CD4-positive, alpha-beta T cell treated with Interferon alpha-2 for 1 hour (primary cell): ENCODE measurements at regions not wholly inside any gene's neighbourhood (a gene's known extent, or its start where the extent isn't known, plus 50 kb on each side); places are given as distances from the start of the nearest gene placed in this dataset.

ENCODE experiments used
- DNase-seq, 2 donors: peaks; one replicate each; pipeline ENCODE4 v3.0.0-alpha.2; 2020 to 2022

DNA sequence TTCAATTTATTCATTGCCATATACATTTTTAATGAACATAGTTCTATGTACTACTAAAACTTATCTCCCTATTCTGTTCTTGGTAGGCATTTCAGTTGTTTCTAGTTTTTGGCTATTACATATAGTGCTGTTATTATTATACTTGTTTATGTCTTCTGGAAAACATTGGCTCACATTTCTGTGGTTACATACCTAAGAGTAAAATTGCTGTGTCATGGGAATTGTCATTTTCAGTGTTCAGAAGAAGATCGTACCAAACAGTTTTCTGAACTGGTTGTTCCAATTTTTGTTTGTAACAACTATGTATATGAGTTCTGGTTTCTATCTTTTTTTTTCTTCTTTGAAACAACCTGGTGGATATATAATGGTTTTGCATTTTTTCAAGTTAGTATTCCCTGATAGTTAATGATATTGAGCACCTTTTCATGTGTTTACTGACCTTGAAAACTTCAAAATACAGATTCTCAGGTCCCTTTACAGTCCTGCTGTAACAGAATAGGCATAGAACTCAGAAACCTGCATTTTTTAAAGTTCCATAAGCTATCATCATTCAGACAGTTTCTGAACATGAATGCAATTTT is 230.7 kb downstream of the JRKL start:
- DNase-seq: no peak

DNA sequence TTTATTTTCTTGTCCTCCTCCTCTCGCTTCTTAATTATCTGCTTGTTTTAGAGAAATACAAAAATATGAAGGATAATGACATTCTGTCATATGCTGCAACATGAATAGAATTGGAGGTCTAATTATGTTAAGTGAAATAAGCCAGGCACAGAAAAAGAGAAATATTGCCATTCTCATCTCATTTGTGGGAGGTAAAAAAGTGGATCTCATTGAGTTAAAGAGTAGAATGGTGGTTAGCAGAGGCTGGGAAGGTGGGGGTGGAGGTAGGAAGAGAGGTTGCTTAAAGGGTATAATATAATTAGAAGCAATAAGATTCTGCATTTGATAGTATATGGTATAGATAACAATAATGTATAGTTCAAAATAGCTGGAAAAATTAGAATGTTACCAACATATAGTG is 231.3 kb downstream of the JRKL start:
- no peak for DNase-seq

DNA sequence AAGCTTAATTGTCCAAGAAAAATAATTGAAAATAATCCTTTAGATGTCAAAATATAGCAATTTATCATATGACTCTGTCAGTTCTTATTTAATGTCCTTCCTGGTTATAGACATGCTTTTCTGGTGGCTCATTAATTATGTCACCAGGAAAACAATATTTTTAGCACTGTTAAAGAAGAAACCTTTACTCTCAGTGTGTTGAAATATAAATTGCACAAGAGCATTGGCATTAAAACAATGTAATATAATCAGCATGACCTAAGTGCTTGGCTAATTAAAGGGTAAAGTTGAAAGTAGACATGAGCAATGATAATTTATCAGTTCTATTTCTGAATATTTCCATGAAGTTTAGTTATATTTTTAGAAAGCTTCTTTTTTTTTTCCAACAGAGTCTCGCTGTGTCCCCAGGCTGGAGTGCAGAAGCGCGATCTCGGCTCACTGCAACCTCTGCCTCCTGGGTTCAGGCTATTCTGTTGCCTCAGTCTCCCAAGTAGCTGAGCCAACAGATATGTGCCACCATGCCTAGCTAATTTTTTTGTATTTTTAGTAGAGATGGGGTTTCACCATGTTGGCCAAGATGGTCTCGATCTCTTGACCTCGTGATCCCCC is 232.3 kb downstream of the JRKL start:
- no peak for DNase-seq

DNA sequence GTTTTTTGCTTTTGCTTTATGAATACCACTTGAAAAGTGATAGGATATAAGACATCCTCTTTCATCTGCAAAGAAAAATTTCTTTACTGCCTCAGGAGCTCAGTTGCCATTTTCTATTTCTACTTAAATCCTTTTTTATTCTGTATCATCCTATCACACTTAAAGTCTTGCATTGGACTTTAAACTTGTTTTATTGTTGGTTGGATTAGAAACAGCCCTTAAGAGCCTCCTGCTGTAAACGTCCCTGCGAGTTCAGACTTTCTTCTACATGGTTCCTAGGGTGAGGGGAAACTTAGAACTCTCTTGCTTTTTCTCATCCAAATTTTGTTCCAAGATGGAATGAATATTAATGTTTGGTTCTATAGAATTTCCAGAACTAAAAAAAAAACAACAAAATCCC is 234.3 kb downstream of the JRKL start:
- DNase-seq: no peak

DNA sequence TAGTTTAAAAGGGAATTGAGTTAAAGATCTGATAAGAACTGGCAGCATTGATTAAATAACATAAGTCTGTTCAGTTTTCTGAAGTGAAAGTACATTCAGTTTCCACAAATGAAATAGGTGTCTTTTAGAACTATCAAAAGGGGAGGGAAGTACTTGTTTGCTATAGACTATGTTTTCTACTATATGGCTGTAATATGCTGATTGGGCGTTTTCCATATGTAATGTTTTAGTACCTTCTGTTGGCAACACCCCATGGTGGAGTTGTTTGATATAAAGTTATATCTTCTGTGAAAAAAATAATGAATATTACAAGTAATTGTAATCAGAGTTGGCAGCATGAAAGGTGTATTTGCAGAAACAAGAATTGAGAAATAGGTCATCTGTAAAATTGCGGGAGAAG is 237.6 kb downstream of the JRKL start:
- no peak for DNase-seq

DNA sequence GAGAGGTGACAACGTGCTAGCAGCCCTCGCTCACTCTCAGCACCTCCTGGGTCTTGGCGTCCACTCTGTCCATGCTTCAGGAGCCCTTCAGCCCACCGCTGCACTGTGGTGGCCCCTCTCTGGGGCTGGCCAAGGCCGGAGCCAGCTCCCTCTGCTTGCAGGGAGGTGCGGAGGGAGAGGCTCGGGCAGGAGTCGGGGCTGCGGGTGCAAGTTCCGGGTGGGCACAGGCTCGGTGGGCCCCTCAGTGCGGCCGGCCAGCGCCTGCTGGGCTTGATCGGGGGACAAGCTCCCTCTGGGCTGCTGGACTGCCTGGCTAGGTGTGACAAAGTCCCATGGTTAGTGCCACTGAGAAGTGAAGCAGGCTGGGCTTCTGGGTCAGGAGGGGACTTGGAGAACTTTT is 245.8 kb downstream of the JRKL start:
- DNase-seq: no peak

DNA sequence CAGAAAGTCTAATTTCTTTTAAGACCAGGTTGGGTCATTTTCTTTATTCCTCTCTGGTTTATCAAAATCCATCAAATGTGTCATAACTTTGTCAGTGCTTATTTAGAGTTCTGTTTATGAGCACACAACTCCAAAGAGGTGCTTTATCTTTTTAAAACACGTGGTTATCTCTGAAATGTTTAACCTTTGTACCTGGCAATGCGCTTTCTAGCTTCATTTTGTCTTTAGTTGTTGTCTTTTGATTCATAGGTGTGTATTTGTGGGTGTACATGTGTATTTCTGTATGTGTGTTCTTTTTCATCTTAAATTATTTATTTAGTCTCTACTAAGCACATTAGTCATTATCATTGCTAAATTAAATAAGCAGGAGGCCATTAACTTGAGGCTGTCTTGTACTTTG is 251.4 kb downstream of the JRKL start:
- no peak for DNase-seq

DNA sequence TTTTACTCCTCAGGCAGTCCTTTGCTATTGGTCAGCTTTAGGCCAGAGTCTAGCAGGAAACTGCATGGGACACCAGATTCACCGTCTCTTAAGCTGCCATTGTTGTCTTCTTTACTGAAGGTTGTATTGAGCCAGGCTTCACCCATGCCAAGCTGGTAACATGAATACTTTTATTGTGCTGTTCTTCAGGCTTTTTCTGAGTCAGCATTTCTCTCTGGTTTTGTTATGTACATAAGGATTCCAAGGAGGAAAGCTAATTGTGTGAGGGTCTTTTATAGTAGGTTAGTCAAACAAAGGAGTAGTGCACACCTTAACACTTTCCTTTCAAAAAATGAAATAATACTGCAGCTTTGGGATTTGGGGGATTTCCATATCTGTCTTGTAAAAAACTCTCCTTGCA is 252.8 kb downstream of the JRKL start:
- DNase-seq: no peak

DNA sequence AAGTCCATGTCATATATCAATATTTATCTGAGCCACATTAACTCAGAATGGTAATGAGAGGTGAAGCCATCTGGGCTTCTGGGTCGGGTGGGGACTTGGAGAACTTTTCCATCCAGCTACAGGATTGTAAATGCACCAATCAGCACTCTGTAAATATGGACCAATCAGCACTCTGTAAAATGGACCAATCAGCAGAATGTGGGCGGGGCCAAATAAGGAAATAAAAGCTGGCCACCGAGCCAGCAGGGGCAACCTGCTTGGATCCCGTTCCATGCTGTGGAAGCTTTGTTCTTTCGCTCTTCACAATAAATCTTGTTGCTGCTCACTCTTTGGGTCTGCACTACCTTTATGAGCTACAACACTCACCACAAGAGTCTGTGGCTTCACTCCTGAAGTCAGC is 253.4 kb downstream of the JRKL start:
- no peak for DNase-seq

DNA sequence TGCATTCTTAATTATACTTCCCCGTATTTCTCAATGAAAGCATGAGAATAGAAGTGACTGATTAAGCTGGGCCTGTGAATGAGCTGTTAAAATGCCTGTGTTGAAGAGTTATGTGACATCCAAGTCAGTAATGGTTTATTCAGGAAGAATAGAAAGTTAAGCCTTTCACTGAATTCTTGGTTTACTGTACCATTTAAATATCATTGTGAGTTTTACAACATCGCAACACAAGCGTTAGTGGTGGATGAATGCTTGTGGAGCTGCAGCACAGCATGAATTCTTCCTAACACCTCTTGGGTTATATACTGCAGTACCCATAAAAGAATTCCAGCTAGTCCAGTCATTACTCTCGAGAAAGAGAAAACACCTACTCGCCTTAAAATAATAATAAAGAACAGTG is 257.8 kb downstream of the JRKL start:
- no peak for DNase-seq

DNA sequence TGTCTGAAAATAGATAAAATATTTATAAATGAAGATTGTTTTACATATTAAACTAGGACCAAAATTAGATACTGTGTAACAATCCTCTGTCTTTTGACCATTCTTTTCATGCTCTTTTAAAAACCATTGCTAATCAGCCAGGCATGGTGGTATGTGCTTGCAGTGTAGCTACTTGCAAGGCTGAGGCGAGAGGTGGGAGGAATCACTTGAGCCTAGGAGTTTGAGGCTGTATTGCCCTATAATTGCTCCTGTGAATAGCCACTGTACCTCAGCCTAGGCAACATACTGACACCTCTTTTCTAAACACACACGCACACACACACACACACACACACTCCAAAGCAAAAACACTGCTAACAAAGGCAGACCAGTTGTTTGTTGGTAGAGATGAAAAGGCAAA is 259.2 kb downstream of the JRKL start:
- no peak for DNase-seq

DNA sequence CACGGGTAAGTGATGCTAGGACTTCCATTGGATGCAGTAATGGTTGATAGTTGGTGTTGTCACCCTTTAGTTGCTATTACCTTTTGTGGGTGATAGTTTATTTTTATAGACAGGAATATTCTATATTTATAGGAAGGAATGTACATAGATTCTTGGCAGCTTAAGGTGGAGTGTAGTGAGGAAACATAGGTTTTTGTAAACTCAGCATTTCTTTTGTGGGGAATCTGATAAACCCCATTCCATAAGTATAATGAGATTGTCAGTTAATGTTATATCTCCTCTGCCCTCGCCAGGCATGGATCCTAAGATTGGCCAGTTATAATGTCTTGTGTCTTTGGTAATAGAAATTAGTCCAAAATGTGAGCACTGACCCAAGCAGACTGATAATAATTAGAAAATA is 262.7 kb downstream of the JRKL start:
- no peak for DNase-seq

DNA sequence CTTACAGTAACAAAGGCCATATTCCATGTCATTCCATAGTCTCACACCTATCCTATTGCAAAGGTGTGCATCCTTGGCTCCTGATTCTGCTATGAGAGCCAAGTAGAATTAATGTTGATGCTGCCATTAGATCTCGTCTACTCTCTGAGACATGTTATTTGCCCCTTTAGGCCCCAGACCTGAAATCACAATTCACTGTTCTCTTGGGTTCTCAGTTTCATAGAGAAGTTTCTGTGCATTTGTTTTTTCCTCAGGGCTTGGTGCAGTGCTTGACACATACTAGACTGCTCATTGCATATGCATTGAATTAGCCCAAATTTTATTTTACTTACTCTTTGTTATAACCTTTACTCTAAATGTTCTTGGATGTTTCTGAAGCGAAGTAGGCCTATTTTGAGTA is 265.7 kb downstream of the JRKL start:
- no peak for DNase-seq

DNA sequence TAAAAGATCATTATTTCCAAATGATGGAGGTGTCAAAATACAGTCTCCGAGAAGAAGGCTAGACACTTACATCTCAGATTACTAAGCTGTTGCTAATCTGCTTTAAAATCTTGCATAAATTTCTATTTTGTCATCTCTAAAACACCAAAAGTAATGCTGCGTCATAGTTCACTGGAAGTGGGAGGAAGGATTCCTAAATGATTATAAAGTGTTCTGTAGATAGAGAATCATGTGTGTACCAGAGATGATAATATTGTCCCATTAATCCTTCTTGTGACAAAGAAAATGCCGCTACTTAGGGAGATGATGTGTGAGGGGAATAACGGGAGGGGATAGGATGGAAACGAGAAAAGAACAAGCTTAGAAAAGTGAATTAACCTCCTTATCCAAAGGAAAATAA is 268.6 kb downstream of the JRKL start:
- no peak for DNase-seq

DNA sequence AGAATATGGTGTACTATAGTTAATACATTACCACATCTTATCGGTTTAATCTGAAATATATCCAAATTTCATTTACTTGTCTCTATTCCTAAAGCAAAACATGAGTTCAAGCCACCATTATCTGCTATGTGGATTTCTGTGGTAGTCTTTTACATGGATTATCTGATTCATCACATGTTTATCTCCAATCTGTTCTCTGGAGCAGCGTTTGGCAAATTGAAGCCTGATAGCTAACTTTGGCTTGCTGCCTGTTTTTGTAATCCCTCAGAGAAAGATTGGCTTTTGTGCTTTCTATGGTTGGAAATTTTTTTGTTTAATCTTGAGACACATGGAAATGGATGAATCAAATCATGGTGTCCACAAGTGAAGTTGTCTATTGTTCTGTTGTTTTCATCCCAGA is 274.3 kb downstream of the JRKL start:
- DNase-seq: no peak

DNA sequence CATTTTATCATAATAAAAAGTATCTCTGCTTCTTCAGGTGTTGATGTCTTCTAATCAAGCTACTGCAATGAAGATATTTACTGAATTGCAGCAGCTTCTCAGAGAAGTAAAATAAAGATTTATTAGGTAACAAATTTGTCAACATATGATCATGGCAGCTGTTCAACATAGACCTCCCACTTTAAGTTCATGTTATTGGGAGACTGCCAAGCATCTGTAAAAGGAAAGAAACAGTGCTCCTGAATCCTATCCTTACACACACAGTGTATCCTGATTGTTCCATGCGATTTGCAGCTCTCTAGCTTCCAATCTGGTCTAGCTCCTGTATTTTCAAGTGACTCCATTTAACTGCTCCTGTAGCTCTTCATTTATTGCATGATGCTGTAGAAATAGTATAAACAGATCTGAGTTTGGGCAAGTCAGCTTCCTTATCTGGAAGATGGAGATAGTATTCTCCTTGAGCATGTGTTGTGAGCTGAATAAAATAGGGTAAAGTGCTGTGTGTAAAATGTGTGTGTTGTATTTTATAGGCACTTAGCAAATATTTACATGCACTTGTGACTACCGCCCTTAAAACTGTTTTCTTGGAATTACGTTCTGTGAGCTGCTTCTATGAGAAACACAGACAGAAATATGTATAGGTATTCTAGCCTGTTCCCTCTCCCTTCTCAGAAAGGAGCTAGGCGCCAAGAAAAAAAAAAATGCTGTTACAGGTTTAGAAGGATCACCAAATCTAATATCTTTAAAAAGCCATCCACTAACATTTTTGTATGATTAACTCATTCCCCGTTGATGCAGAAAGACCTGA is 290.6 kb downstream of the JRKL start:
- DNase-seq: no peak

DNA sequence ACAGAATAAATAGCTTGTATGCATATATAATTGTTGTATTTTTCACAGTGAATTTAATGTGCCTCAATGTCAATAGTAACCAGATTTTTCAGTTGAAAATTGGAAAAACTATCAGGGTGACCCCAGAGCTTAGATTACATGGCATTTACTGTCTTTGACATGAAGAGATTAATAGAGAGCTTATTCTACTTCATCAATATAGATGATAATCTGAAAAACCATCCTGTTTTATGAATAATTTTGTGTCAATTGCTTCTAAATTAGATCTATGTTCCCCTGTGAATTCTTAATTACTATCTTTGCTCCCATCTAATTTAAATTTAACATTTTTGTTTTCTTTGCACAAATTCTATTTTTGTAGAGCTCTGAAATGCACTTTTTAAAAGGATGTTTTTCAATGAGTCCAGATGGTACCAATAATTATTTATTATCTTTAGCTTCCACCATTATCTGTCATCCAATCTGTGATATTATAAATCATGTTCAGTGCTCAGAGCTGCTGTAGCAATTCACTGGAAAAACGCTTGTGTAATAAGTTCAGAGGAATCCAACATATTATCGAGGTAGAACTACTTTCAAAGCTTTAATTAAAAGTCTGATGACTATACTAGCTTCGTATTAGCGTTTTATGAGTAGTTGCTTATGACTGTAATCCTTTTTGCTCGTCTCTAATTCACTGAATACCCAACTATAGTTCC is 291.4 kb downstream of the JRKL start:
- DNase-seq: no peak

DNA sequence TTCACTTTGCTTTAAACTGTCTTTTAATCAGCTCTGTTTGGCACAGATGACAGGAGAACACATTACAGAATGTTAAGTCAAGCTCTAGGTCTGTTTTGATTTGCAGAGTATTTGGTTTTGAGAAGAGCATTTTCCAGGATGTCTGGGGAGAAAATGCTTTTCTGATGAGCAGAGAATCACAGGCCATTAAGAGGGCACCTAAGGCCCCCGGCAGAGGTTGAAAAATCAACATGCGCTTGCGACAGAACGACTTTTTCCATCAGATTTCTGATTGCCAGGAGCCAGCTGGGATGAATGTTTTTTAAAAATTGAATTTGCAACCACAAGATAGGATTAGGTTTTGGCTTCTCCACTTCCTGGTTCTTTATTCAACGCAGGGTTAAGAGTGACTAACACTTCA is 304.5 kb downstream of the JRKL start:
- no peak for DNase-seq

DNA sequence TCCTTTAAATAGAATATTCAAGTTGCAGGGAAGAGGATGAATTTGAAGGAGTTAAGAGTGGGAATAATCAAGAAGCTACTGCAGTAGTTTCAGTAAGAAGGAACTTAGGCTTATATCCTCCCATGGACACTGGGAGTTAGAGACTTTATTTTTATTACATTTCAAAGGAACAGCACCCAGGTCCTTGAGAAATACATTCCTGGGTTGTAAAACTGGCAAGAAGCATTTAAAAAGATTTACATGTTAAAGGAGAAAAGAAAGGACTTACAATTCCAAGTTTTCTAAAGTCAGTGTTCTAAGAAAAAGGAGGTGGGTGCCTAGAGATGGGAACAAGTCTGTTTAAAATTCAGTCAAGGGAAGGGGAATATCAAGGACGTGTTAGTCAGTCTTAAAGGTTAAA is 306.9 kb downstream of the JRKL start:
- DNase-seq: no peak

DNA sequence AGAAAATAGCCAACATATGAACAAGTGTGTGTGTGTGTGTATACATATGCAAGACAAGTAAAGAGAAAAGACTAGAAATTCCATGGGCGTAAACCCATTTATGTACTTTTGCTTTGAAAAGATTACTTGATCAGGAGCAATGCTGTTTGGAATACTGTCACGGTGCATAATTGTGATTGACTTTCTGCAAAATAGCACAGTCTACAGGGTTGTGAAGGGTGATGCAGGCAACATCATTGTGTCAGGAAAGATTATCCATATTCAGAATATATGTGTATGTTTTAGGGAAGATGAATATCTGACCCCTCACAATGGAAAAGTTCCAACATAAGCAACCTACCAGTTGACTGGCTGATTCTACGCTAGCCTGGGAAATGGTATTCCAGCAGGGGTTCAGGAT is 307.7 kb downstream of the JRKL start:
- no peak for DNase-seq

DNA sequence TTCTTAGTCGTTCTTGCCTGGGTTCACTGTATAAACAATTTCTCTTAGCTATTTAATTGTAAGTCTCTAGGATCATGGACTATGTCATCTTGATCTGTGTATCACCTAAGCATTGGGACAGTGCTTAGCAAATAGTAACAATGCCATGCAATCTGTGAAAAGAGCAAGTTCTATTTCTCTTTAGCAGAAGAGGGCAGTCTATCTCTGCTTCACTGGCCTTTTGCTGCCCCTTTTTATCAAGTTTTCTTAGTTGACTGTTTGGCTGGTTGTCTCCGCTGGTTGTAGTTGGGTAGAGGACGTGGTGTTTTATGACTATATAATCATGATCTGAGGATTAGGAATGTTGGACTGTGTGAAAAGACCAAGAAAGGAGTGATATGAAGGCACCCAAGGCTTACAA is 315.0 kb downstream of the JRKL start:
- no peak for DNase-seq

DNA sequence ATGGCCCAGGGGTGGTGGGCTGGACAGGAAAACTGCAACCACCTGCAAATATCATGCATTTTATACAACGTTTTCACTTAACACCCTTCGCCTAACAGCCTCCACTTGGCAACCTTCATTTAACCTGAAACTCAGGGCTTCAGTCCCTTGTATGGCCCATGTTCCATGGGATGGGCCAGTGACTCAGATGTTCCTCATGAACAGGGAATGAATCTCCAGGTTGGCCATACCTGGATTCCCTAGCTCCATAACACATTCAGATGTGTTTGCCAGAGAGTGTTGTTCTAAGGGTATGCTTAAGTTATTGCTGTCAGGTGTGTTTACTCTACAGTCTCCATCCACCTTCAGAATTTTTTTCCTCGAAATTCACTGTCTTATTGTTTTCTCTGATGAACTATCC is 316.9 kb downstream of the JRKL start:
- DNase-seq: no peak

DNA sequence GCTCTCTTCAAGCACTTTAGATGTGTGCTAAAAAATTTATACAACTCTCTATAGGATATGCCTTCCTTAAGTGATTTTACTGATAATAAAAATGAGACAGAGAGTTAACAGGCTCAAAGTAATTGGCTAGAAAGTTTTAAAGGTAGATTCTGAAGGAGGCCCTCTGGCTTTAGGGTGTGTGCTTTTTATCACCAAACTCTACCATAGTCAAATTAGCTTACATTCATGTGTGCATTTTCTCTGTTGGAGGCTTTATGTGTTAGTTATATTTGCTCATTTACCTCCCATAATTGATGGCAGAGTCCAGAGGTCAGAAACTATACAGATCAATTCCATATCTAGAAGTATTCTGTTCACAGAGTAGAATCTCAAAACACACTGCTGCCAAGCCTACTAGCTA is 317.5 kb downstream of the JRKL start:
- no peak for DNase-seq
